Upper lobe of right lung (tissue), 1 donor: ENCODE measurements at regions not wholly inside any gene's neighbourhood (a gene's known extent, or its start where the extent isn't known, plus 50 kb on each side); places are given as distances from the start of the nearest gene placed in this dataset.

ENCODE experiments used
- ATAC-seq: fragments of 200-7000 bp; cut with Tn5 transposase; one replicate; pipeline ENCODE4 v1.9.1; 2020; ENCODE audit warnings: mild to moderate bottlenecking, moderate library complexity
- DNase-seq: peaks from one replicate; pipeline ENCODE4 v3.0.0-alpha.2; 2020
- H3K27ac ChIP-seq: fragments of 200-600 bp; one replicate; pipeline ENCODE4 v1.8.0; 2022
- H3K27me3 ChIP-seq: fragments of 200-600 bp; one replicate; pipeline ENCODE4 v1.8.0; 2022; ENCODE audit warnings: mild to moderate bottlenecking
- H3K36me3 ChIP-seq: fragments of 200-600 bp; one replicate; pipeline ENCODE4 v1.8.0; 2022
- H3K4me1 ChIP-seq: fragments of 200-600 bp; one replicate; pipeline ENCODE4 v1.8.0; 2022
- H3K4me3 ChIP-seq: fragments of 200-600 bp; one replicate; pipeline ENCODE4 v1.8.0; 2022; ENCODE audit warnings: mild to moderate bottlenecking
- H3K9me3 ChIP-seq: fragments of 200-600 bp; one replicate; pipeline ENCODE4 v1.8.0; 2022
- intact Hi-C: fragments of 100-400 bp; cut with DNase I; formaldehyde crosslinking; loops from one replicate; pipeline ENCODE4 v1.11.0; 2022
- TF ChIP-seq, protein P1 (sequence below): fragments of 200-600 bp; IDR thresholded peaks from one replicate; pipeline ENCODE4 v1.8.0; 2022; ENCODE audit warnings: antibody characterized with exemption
- donor health status: DM: no; HTN: yes; CAD: no; lungs with severe emphysema.

DNA sequence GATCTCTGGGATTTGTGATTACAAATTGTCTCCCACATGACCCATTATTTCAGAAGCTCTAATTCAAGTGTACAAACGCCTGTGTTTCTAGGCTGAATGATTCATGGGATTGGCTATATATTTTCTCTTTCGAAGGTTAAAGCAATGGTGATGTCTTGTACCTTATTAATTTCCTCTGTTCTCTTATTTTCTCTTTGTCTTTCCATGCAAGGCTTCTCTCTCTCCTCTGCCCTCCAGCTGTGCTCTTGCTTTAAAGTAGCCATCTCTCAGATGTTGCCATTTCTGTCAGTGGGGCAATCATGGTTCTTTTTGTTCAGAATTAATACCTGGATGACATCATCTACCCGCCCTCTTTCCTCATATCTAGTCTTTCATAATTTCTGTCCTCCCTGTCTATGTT is 184.3 kb upstream of the ATP10B start:
- DNase-seq: no peak
- ATAC-seq: no peak
- TF ChIP-seq, protein P1, sequence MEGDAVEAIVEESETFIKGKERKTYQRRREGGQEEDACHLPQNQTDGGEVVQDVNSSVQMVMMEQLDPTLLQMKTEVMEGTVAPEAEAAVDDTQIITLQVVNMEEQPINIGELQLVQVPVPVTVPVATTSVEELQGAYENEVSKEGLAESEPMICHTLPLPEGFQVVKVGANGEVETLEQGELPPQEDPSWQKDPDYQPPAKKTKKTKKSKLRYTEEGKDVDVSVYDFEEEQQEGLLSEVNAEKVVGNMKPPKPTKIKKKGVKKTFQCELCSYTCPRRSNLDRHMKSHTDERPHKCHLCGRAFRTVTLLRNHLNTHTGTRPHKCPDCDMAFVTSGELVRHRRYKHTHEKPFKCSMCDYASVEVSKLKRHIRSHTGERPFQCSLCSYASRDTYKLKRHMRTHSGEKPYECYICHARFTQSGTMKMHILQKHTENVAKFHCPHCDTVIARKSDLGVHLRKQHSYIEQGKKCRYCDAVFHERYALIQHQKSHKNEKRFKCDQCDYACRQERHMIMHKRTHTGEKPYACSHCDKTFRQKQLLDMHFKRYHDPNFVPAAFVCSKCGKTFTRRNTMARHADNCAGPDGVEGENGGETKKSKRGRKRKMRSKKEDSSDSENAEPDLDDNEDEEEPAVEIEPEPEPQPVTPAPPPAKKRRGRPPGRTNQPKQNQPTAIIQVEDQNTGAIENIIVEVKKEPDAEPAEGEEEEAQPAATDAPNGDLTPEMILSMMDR: no peak
- intact Hi-C loops: no loop called here
- no peaks in the 10 kb centered on the region for H3K9me3 ChIP-seq
- no peak overlapping the region for H3K27ac ChIP-seq
- no peaks in the 10 kb centered on the region for H3K4me1 ChIP-seq
- H3K4me3 ChIP-seq: no peak overlapping the region
- H3K36me3 ChIP-seq: no peaks in the 10 kb centered on the region
- no peaks in the 10 kb centered on the region for H3K27me3 ChIP-seq

DNA sequence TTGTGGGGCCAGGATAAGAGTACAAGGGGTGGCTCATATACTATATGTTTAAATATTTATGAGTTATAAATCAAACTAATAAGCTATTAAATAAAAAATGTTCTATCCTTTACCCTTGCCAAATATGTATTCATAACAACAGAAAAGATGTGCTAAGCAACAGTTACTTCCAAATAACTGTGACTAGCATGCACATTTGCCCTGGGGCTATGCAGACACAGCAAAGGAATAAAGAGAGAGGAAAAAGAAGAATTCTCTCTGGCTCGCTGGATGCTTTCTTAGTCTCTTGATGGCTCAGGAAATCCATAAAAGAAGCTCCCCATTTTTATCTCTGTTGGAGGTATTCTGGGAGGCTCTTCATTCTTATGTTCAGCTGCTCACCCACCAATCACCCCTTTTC is 182.4 kb upstream of the ATP10B start:
- Histone ChIP-seq H3K4me1 (no peaks in the 10 kb centered on the region), H3K36me3 (no peaks in the 10 kb centered on the region), H3K9me3 (no peaks in the 10 kb centered on the region), H3K27ac (no peak overlapping the region), H3K27me3 (no peaks in the 10 kb centered on the region), H3K4me3 (no peak overlapping the region)
- intact Hi-C loops: no loop called here
- DNase-seq: no peak
- TF ChIP-seq, protein P1: no peak
- no peak for ATAC-seq

DNA sequence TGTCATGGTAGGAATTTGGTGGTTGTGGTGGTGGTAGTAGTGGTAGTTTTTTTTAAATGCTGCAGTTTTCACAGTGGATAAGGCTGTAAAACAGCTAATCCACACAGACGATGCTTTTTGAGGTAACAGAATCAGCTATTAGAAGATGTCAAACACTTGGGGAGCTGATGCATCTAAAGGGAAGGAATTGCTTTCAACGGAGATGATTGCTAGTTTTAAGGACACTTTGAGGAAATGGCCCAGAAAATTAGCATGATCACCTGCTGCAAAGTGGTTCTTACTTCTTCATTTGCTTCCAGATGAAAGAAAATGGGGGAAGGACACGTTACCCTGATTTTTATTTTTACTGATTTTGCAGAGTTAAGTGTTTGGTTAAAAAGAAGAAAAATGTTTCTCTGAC is 178.2 kb upstream of the ATP10B start:
- H3K36me3 ChIP-seq: no peaks in the 10 kb centered on the region
- no peak overlapping the region for H3K4me3 ChIP-seq
- no peaks in the 10 kb centered on the region for H3K4me1 ChIP-seq
- DNase-seq: no peak
- no peaks in the 10 kb centered on the region for H3K27me3 ChIP-seq
- TF ChIP-seq, protein P1: no peak
- no peak for ATAC-seq
- H3K27ac ChIP-seq: no peak overlapping the region
- no peaks in the 10 kb centered on the region for H3K9me3 ChIP-seq
- intact Hi-C loops: no loop called here

- Histone ChIP-seq H3K27ac (no peak overlapping the region), H3K4me3 (no peak overlapping the region), H3K27me3 (no peaks in the 10 kb centered on the region), H3K4me1 (no peaks in the 10 kb centered on the region), H3K36me3 (no peaks in the 10 kb centered on the region), H3K9me3 (no peaks in the 10 kb centered on the region)
- ATAC-seq: peak; percentile 40
- no peak for DNase-seq
- intact Hi-C loops: no loop called here
- TF ChIP-seq, protein P1: no peak
Measured at GRCh38 chr5:161027763-161028162, 175.8 kb upstream of the ATP10B start.

DNA sequence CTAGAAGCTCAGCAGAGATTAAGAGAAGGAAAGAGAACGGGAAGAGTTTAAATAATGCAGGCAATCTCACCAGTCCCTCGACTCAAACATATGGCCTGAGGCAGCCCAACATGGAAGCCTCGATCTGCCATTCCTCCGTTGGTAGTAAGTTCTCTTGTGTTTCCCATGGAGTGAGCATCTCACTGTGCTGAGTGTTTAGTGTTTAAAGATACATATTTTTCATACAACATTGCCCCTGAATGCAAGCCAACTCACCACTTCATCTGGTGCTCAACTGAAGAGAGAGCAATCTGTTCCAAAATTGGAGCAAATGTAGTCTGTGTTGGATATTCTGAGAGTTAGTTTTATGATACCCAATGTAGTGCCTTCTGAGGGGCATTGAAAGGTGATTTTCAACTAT is 171.5 kb upstream of the ATP10B start:
- H3K4me3 ChIP-seq: no peak overlapping the region
- no peaks in the 10 kb centered on the region for H3K36me3 ChIP-seq
- no peaks in the 10 kb centered on the region for H3K27me3 ChIP-seq
- ATAC-seq: no peak
- TF ChIP-seq, protein P1: no peak
- H3K9me3 ChIP-seq: no peaks in the 10 kb centered on the region
- intact Hi-C loops: no loop called here
- no peak for DNase-seq
- no peaks in the 10 kb centered on the region for H3K4me1 ChIP-seq
- H3K27ac ChIP-seq: no peak overlapping the region

GRCh38 chr5:161022151-161022550 is 170.1 kb upstream of the ATP10B start:
- H3K4me3 ChIP-seq: no peak overlapping the region
- no peaks in the 10 kb centered on the region for H3K4me1 ChIP-seq
- no peaks in the 10 kb centered on the region for H3K9me3 ChIP-seq
- peak; percentile 36 for ATAC-seq
- no peaks in the 10 kb centered on the region for H3K36me3 ChIP-seq
- intact Hi-C loops: no loop called here
- no peaks in the 10 kb centered on the region for H3K27me3 ChIP-seq
- DNase-seq: no peak
- H3K27ac ChIP-seq: no peak overlapping the region
- TF ChIP-seq, protein P1: no peak
